Tibial nerve (tissue), 4 donors: ENCODE measurements at regions not wholly inside any gene's neighbourhood (a gene's known extent, or its start where the extent isn't known, plus 50 kb on each side); places are given as distances from the start of the nearest gene placed in this dataset.

Source experiments
- EP300 ChIP-seq, 2 donors: sonication (generic); formaldehyde crosslinking; IDR thresholded peaks; one replicate each; pipeline ENCODE4 v1.6.1; 2017; ENCODE audit warnings: antibody characterized with exemption in 2 of 2, mild to moderate bottlenecking in 1 of 2
- POLR2A ChIP-seq, 2 donors: fragments of 450-650 bp; IDR thresholded peaks; one replicate each; pipeline ENCODE4 v1.6.1; 2017; ENCODE audit warnings: antibody characterized with exemption in 2 of 2, mild to moderate bottlenecking in 2 of 2, moderate library complexity in 2 of 2
- TF ChIP-seq, protein P1 (sequence below), 5 experiments: fragments of 200-600 bp in 3 of 5; fragments of 450-650 bp in 2 of 5; sonication (generic) in 3 of 5; IDR thresholded peaks; one replicate each; pipeline ENCODE4 v1.5.1; 2016 to 2019; ENCODE audit warnings: antibody characterized with exemption in 5 of 5, mild to moderate bottlenecking in 3 of 5, moderate library complexity in 2 of 5

DNA sequence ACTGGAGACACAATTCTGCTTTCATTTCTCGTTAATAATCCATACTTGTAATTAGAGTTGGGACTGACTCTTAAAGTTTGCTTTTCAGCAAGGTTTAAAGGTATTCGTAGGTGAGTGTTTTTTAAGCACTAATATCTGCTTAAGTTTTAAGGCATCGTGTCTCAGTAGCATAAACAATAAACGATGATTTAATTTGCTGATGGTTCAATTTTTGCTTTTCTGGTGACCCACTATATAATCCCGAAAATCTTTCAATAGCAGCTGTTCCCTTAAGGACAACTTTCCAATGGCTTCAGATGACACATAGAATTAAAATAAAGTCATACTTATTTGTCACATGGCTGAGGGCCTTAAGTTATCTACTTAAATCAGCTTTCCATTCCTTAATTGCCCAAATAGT lies 859.5 kb upstream of the SOX11 start:
- TF ChIP-seq, protein P1, sequence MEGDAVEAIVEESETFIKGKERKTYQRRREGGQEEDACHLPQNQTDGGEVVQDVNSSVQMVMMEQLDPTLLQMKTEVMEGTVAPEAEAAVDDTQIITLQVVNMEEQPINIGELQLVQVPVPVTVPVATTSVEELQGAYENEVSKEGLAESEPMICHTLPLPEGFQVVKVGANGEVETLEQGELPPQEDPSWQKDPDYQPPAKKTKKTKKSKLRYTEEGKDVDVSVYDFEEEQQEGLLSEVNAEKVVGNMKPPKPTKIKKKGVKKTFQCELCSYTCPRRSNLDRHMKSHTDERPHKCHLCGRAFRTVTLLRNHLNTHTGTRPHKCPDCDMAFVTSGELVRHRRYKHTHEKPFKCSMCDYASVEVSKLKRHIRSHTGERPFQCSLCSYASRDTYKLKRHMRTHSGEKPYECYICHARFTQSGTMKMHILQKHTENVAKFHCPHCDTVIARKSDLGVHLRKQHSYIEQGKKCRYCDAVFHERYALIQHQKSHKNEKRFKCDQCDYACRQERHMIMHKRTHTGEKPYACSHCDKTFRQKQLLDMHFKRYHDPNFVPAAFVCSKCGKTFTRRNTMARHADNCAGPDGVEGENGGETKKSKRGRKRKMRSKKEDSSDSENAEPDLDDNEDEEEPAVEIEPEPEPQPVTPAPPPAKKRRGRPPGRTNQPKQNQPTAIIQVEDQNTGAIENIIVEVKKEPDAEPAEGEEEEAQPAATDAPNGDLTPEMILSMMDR (IDR thresholded peaks at IDR 0.05), result no peak
- TF ChIP-seq POLR2A (IDR thresholded peaks at IDR 0.05), result no peak
- TF ChIP-seq EP300 (IDR thresholded peaks at IDR 0.05), result no peak
